ENCODE measurements at regions not wholly inside any gene's neighbourhood (a gene's known extent, or its start where the extent isn't known, plus 50 kb on each side); places are given as distances from the start of the nearest gene placed in this dataset.
"Not testable (repeated sequence)": the region's sequence is repeated elsewhere in the genome, so short reads cannot be mapped to it uniquely, and the experiment has no call there.

DNA sequence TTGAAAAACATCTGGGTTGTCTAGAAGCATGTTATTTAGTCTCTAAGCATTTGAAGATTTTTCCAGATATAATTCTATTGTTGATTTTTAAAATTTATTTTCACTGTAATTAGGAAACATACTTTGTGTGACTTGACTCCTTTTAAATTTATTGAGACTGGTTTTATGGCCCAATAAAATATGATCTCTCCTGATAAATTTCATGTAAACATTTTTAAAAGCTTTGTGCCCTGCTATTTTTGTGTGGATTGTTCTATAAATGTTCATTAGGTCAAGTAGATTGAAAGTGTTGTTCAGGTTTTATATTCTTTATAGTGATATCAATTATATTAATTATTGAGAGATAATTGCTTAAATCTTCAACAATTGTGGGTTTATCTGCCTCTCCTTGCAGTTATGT lies 105.4 kb downstream of the RFX6 start:
- no peak for DNase-seq (ENCODE audit: low read depth)

DNA sequence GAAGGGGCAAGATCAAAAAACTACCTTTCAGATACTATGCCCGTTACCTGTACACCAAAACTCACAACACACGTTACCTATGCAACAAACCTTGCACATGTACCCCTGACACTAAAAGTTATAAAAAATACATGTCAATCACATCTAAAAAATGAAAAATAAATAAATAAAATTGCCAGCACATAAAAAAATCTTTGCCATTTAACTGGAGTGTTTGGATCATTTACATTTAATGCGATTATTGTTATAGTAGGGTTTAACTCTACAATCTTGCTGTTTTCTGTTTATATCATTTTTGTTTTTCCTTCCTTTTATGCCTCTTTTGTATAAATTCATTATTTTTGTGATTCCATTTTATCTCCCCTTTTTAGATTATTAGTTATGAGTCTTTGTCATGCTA lies 106.3 kb downstream of the RFX6 start:
- no peak for DNase-seq (ENCODE audit: low read depth)

DNA sequence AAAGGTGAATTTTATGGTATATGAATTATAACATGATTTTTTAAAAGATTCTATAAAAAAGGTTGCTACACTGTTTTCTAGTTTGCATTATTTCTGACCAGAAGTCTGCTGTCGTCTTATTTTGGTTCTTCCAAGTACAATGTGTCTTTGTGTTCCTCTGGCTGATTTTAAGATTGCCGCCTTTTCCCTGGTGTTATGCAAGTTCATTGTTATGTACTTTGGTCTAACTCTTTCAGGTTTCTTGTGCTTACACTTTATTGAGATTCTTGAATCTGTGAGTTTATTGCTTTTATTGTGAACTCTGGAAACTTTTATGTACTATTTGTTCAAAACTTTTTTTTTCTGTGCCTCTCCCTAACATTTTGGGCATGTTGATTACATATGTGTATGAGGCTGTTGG lies 109.8 kb downstream of the RFX6 start:
- DNase-seq (ENCODE audit: low read depth) = no peak

DNA sequence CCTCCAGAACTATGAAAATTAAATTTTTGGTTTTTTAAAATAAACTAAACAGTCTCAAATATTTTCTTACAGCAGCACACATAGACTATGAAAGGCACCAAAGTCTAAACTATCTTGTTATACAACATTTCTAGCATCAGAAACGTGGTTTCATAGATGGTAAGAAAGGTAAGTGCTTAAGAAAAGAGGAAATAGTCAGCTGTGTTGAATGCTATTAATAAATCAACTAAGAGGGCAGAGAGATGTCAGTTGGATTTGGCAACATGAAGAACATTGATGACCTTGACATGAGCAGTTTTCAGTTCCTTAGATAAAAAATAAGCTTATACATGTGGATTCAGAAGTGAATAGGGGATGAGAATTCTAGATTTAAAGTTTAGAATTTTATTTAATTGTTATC lies 113.6 kb downstream of the RFX6 start:
- no peak for DNase-seq (ENCODE audit: low read depth)

DNA sequence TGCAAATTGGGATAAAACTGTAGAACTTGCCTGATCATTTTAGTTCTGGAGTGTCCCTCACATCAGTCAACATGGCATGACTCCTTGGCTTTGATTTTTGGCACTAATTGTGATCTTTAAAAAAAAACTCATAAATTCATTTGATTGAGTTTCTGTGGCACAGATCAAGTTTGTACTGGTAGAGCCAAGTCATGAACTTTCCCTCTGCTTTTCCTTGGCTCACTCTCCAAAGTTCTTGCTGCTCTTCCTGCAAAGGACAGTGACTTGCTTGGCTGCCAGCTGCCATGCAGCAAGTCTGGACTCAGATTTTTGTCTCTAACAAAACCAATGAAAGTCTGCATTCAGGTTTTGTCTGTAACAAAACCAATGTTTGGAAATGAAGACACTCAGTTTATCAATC lies 115.5 kb downstream of the RFX6 start:
- DNase-seq (ENCODE audit: low read depth) = no peak

DNA sequence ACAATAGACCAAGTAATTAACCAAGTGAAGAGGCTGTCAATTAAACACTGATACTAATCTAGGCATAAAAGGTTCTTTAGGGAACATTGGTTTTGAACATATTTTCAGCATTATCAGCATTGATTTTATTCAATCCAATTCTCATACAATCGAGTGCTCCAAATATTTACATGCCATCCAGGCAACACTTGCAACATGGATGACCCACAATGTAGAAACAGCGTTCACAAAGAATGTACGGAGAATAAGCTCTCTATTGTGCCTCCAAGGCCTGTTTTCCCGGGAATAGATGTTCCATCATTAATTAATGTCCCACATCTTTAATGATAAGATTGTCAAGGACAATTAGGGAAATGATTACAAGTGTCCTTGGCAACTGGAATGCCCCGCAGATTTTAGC lies 117.4 kb downstream of the RFX6 start:
- DNase-seq (ENCODE audit: low read depth) = no peak

DNA sequence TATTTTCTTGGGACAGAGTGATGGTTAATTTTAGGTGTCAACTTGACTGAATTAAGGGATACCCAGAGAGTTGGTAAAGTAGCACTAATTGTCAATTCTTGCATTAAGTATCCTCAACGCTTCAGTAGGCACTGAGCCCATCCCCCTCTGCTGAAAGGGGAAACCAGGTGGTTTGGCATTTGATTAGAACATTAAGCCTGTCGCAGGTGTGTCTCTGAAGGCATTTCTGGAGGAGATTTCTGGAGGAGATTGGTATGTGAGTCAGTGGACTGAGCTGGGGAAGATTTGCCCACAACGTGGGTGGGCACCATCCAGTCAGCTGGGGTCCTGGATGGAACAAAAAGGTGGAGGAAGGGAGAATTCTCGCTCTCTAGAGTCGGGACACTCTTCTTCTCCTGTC lies 119.8 kb downstream of the RFX6 start:
- DNase-seq (ENCODE audit: low read depth) = no peak

DNA sequence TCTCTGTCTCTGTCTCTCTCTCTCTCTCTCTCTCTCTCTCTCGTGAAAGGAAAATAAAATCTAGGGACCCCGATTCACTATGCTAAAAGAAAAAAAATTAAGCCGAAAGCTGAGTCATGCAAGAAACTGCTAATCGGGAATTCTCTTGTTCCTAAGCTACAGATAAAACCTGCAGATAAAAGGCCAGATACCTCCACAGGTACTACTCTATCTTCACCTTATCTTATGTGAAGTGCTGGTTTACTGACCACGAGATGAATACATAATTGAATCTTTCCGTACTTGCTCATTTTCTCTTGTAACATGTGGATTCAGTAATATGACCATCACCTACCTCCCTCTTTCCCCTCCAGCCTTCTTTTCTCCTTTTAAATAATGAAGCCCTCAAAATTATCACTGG lies 120.5 kb downstream of the RFX6 start:
- no peak for DNase-seq (ENCODE audit: low read depth)

DNA sequence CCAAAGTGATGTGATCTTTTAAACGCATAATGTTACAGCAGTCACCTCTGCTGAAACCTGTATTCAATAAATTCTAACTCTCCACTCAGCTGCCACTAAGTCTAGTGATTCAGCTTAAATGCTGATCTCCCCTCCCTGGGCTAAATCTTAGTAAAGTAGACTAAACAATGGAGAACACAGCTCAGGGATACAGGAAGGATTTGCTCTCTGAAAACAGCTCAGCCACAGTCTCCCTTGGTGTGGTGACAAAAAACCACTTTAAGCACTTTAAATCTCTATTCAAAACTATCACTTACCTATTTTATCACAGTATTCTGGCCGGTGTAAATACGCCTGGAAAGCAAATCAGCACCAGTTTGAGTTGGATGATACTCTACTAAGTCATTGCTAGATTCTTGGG lies 130.6 kb downstream of the RFX6 start:
- DNase-seq (ENCODE audit: low read depth) = no peak

DNA sequence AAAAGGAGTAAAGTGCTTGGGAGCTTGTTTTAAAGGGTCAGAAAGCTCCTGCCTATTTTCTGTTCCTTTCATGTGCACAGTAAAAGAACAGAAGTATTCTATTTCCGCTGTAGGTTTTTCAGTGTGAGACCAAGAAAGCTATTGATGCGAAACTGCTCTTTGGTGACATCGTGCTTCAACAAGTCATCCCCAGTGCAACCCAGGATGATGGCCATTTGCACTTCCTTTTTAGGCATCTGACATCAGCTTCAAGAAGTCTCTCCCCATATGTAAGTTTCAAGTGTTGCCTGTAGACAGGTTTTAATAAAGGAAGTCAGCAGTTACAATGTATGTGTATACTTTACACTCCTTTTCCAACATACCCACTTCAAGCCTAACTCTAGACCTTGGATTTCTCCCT lies 131.6 kb downstream of the RFX6 start:
- no peak for DNase-seq (ENCODE audit: low read depth)

DNA sequence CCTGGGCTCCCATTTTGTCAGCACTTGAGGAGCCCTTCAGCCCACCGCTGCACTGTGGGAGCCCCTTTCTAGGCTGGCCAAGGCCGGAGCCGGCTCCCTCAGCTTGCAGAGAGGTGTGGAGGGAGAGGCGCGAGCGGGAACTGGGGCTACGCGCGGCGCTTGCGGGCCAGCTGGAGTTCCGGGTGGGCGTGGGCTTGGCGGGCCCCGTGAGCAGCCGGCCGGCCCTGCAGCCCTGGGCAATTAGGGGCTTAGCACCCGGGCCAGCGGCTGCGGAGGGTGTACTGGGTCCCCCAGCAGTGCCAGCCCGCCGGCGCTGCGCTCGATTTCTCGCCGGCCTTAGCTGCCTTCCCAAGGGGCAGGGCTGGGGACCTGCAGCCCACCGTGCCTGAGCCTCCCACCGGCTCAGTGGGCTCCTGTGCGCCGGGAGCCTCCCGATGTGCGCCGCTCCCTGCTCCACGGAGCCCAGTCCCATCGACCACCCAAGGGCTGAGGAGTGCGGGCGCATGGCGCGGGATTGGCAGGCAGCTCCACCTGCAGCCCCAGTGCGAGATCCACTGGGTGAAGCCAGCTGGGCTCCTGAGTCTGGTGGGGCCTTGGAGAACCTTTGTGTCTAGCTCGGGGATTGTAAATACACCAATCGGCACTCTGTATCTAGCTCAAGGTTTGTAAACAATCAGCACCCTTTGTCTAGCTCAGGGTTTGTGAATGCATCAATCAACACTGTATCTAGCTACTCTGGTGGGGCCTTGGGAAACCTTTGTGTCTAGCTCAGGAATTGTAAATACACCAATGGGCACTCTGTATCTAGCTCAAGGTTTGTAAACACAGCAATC lies 137.8 kb downstream of the RFX6 start:
- DNase-seq (ENCODE audit: low read depth) = not testable (repeated sequence)

DNA sequence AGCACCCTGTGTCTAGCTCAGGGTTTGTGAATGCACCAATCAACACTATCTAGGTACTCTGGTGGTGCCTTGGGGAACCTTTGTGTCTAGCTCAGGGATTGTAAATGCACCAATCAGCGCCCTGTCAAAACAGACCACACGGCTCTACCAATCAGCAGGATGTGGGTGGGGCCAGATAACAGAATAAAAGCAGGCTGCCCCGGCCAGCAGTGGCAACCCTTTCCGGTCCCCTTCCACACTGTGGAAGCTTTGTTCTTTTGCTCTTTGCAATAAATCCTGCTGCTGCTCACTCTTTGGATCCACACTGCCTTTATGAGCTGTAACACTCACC lies 138.4 kb downstream of the RFX6 start:
- DNase-seq (ENCODE audit: low read depth) = not testable (repeated sequence)

DNA sequence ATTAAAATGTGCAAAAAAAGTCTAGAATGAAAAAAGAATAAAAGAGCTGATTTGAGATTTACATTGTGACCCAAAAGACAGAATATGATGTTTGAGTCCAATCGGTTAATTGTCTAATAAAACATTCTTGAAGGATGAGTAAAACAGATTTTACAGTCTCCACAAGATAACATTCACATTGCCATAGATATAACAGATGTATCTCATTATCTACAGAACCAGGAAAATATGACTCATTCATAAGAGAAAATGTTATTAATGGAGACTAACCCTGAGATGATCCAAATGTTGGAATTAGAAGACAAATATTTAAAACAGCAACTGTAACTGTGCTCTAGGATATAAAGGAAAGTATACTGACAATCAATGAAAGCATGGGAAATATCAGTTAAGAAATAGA lies 141.7 kb downstream of the RFX6 start:
- DNase-seq (ENCODE audit: low read depth) = no peak

DNA sequence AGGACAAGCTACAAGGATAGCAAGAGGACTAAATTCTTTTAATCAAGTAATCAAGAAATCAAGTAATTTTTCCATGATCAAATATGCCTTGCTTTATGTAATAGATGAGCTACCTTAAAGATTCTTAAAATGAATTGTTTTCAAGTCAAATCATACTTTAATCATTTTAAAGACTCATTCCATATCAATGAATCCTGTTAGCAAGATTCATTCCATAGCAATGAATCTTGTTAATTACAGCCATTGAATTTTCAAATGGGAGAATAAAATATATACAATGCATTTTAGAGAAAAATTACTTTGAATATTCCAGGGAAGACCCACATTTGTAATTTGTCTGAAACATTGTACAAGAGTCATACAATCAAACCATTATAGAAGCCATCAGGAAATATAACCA lies 145.7 kb downstream of the RFX6 start:
- no peak for DNase-seq (ENCODE audit: low read depth)

DNA sequence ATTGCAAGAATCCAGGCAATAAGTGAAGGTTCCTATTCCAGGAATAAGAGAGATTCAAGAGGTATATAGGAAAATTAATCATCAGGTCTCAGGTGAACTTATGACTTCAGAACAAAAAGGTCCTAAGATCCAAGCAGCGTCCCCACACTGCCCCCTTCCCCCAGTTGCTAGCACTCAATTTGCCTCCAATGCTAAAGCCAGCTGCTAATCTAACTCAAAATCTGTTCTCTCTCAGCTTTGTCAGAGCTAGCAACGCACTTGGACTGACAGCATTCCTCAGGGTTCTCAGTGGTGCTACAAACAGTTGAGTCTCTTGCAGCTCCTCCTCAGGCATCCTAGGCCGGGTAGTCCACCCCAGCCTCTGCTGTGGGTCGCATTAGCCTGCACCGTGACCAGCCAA lies 148.3 kb downstream of the RFX6 start:
- DNase-seq (ENCODE audit: low read depth) = no peak

DNA sequence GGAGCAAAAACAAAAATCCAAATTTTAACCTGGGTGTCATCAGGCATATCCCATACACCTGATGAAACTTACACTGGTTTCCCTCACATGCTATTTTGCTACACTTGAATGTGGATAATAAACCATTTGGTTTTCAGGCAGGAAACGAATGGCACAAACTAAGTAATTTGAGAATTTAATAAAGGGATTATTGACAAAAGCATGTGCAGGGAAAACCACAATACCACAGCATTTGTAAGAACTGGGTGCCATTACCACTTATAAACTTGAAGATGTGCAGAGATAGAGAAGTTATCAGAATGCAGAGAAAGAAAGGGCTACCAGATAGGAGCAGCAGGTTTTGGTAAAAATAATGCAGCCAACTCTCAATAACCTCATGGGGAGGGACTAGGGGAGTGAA lies 151.2 kb downstream of the RFX6 start:
- DNase-seq (ENCODE audit: low read depth) = peak; percentile 52

DNA sequence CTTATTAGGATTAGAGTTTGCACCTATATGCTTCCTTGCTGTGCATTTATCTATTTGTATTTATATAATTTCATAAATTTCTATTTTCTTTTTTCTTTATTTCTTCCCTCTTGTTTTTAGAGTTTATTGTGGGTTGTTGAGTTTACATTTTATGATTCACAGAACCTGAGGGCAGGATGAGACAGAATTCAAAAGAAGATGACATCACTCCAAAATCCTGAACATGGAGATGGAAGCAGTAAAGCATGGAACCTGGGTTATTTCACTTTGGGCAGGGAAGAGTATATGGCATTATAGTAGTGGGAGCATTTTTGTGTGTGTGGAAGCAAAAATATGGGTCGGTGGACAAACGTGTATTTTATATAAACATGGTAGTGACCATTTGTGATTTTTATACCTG lies 157.5 kb downstream of the RFX6 start:
- no peak for DNase-seq (ENCODE audit: low read depth)

DNA sequence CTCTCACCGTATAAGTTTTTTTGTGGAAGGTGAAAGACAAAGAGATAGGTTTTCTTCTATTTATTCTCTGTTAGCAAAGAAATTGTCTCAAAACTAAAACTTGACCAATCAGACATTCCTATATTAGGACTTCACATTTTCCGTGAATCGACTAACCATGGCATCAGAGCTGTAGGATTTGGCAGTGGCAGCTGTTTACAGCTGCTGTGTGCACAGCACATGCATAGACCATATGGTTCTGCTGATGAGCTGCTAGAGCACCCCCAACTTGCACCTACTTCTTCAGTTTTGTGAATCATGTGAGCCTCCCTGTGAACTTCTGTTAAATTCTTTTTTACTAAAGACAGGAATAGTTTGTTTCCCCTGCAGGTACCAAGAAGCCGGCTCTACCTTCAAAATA lies 157.9 kb downstream of the RFX6 start:
- DNase-seq (ENCODE audit: low read depth) = no peak

DNA sequence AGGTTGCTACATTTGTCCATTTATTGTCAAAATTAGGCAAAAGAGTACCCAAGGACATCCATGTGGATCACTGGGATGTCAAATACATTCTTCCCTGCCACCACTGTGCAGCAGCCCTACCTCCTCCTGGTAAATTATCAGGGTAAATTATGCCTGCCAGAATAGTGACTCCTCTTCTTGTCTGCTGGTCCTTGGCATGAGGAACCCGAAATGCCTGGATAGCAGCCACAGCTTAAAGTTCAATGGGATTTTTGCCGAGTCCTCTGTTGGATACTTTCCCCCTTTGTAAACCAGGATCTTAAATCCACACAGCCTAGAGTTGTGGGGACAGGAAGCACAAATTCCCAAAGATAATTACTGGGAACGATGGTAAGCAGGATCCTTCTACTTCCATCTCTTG lies 173.3 kb downstream of the RFX6 start:
- DNase-seq (ENCODE audit: low read depth) = no peak

DNA sequence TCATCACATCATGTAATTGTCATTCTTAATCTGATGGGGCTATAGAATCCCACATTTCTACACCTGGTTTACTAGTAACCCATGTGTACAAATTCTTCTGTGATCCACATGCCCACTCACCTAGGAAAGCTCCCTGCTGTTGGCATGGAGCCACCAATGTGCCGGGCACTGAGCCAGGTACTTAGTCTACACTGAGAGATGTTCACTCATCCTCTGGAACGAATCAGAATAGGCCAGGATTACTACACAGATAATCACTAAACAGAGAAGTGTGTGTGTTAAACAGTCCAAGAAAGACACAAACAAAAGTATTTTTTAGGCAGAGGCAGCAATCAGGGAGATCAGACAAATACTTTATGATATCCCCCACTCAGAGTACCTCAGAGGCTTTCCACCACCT lies 193.2 kb upstream of the VGLL2 start:
- no peak for DNase-seq (ENCODE audit: low read depth)

DNA sequence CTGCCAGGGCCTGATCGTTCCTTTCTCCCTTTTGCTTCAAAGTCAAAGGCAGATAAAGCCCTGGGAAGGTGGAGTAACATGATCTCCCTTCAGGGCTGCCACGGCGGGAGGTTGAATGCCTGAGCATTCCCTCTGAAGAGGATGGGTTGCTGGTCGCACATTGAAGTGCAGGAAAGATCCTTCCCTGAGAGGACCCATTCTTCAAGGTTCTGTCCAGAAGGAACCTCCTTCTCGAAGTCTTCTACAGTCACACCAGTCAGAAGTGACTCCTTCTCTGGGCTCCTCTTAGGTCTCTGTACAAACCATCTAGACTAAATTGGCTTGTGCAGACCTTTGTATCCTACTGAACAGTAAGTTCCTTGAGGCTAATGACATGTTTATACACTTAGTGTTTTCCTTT lies 192.6 kb upstream of the VGLL2 start:
- no peak for DNase-seq (ENCODE audit: low read depth)

DNA sequence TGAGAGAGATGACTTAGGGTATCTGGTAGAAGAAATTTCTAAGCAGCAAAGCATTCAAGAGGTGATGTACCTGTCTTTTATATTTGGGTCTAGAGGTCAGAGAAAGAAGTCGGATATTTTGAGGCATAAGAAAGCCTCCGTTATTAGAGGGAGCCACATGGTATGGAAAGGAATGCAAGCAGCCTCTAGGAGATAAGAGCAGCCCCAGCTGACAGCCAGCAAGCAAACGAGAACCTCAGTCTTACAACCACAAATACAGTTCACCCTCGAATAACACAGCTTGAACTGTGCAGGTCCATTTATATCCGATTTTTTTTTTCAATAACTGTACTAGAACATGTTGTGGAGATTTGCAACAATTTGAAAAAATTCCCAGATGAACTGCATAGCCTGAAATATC lies 190.7 kb upstream of the VGLL2 start:
- DNase-seq (ENCODE audit: low read depth) = no peak

DNA sequence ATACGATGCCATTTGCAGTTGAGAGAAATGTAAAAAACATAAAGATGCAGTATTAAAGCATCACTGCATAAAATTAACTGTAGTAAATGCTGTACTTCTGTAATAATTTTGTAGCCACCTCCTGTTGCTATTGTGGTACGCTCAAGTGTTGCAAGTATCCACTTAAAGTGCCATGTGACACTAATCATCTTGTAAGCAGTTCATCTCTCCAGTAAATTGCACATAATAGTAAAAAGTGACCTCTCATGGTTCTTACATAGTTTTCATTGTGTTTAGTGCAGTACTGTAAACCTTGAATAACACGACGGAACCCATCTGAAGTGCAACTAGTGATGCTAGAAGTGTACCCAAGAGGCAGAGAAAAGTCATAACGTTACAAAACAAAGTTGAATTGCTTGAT lies 190.1 kb upstream of the VGLL2 start:
- no peak for DNase-seq (ENCODE audit: low read depth)

DNA sequence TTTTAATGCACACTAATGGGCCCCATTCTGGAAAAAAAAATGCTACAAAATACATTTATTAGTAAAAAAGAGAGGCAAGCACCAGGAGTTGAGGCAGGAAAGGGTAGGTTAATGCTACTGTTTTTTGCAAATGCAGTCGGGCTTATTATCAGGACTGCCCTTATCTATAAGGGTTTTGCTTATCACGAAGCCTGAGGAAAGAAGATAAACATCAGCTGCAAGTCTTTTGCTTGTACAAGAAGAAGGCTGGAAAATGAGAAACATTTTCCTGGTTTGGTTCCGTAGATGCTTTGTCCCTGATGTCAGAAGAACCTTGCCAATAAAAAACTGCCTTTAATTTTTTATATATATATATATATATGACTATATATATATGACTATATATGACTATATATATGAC lies 189.3 kb upstream of the VGLL2 start:
- no peak for DNase-seq (ENCODE audit: low read depth)
